Inferior parietal cortex (tissue), 1 donor: ENCODE measurements at regions not wholly inside any gene's neighbourhood (a gene's known extent, or its start where the extent isn't known, plus 50 kb on each side); places are given as distances from the start of the nearest gene placed in this dataset.
"Not testable (repeated sequence)": the region's sequence is repeated elsewhere in the genome, so short reads cannot be mapped to it uniquely, and the experiment has no call there.

ENCODE experiments used
- DNase-seq: peaks from one replicate; pipeline ENCODE4 v3.0.0-alpha.2; 2016; ENCODE audit errors: extremely low spot score

GRCh38 chr18:73681912-73682311 lies 465.7 kb downstream of the FBXO15 start:
- DNase-seq, result no peak

GRCh38 chr18:73681398-73681797 lies 466.2 kb downstream of the FBXO15 start:
- DNase-seq, result no peak

- DNase-seq, result no peak
These were observed 467.5 kb downstream of the FBXO15 start for GRCh38 chr18:73679941-73680712.

- no peak for DNase-seq
These were observed 470.2 kb downstream of the FBXO15 start for GRCh38 chr18:73677450-73677849.

- no peak for DNase-seq
These were observed 473.3 kb downstream of the FBXO15 start for GRCh38 chr18:73674125-73674865.

GRCh38 chr18:73671480-73671879 lies 476.2 kb downstream of the FBXO15 start:
- DNase-seq, result not testable (repeated sequence)

GRCh38 chr18:73670524-73670923 lies 477.1 kb downstream of the FBXO15 start:
- DNase-seq, result no peak

- DNase-seq, result no peak
These were observed 477.6 kb downstream of the FBXO15 start for GRCh38 chr18:73670039-73670438.

- DNase-seq, result no peak
These were observed 478.3 kb downstream of the FBXO15 start for GRCh38 chr18:73669297-73669696.

GRCh38 chr18:73668051-73668450 lies 479.6 kb downstream of the FBXO15 start:
- no peak for DNase-seq

- DNase-seq, result no peak
These were observed 480.9 kb downstream of the FBXO15 start for GRCh38 chr18:73666772-73667171.

- DNase-seq, result no peak
These were observed 482.7 kb downstream of the FBXO15 start for GRCh38 chr18:73664896-73665295.

- DNase-seq, result no peak
These were observed 484.1 kb downstream of the FBXO15 start for GRCh38 chr18:73663581-73663980.

- DNase-seq, result no peak
These were observed 485.2 kb downstream of the FBXO15 start for GRCh38 chr18:73662421-73662820.

GRCh38 chr18:73660931-73661856 lies 486.4 kb downstream of the FBXO15 start:
- no peak for DNase-seq

- no peak for DNase-seq
These were observed 490.9 kb downstream of the FBXO15 start for GRCh38 chr18:73656691-73657090.

GRCh38 chr18:73653827-73654226 lies 493.8 kb downstream of the FBXO15 start:
- DNase-seq, result no peak

- no peak for DNase-seq
These were observed 494.4 kb downstream of the FBXO15 start for GRCh38 chr18:73653251-73653650.

GRCh38 chr18:73647391-73647790 lies 500.2 kb downstream of the FBXO15 start:
- no peak for DNase-seq

GRCh38 chr18:73646772-73647171 lies 500.9 kb downstream of the FBXO15 start:
- DNase-seq, result no peak

- no peak for DNase-seq
These were observed 501.4 kb downstream of the FBXO15 start for GRCh38 chr18:73646196-73646595.

GRCh38 chr18:73645160-73645715 lies 502.4 kb downstream of the FBXO15 start:
- DNase-seq, result no peak
